GM12878 (cell line): ENCODE measurements at regions not wholly inside any gene's neighbourhood (a gene's known extent, or its start where the extent isn't known, plus 50 kb on each side); places are given as distances from the start of the nearest gene placed in this dataset.

ENCODE experiments used
- CEBPZ ChIP-seq: fragments of 150-350 bp; IDR thresholded peaks from 2 replicates; pipeline ENCODE4 v1.6.1; 2016; ENCODE audit warnings: low read depth, low read length
- CTCF ChIP-seq, 3 experiments: IDR thresholded peaks in 2 of 3; conservative IDR thresholded peaks in 1 of 3; 2 replicates each; pipeline ENCODE4 v1.5.1; 2011; ENCODE audit warnings: low read depth in 3 of 3, low read length in 3 of 3, mild to moderate bottlenecking in 3 of 3, control low read depth in 2 of 3, moderate library complexity in 2 of 3, inconsistent platforms in 1 of 3, mixed read lengths in 1 of 3; ENCODE audit not compliant: control insufficient read depth in 2 of 3, insufficient read depth in 1 of 3; ENCODE audit errors: extremely low read depth in 1 of 3
- EZH2 ChIP-seq: IDR thresholded peaks from 2 replicates; pipeline ENCODE4 v1.6.1; 2012; ENCODE audit warnings: low read depth, mild to moderate bottlenecking, control low read depth, inconsistent platforms, low read length, borderline replicate concordance; ENCODE audit not compliant: control insufficient read depth
- GABPA ChIP-seq: IDR thresholded peaks from 2 replicates; pipeline ENCODE4 v1.6.1; 2014; ENCODE audit warnings: antibody characterized with exemption, low read depth, mild to moderate bottlenecking, inconsistent platforms
- POLR2A ChIP-seq: IDR thresholded peaks from 2 replicates; pipeline ENCODE4 v1.6.1; 2011; ENCODE audit warnings: low read depth, mild to moderate bottlenecking, low read length
- POLR2AphosphoS5 ChIP-seq: IDR thresholded peaks from 2 replicates; pipeline ENCODE4 v1.6.1; 2011; ENCODE audit warnings: mild to moderate bottlenecking, low read length, inconsistent platforms
- RCOR1 ChIP-seq: conservative IDR thresholded peaks from 2 replicates; pipeline ENCODE4 v1.6.1; 2012; ENCODE audit warnings: low read depth, low read length, improper control_type of control experiment

GRCh38 chr18:76252139-76252538, 242.9 kb downstream of the ZNF516 start:
- TF ChIP-seq CTCF (IDR thresholded peaks at IDR 0.05 in 2 of 3, conservative IDR thresholded peaks at IDR 0.05 in 1 of 3; ENCODE audit: control insufficient read depth in 2 of 3, extremely low read depth in 1 of 3, insufficient read depth in 1 of 3, low read depth in 3 of 3, low read length in 3 of 3) (no peak), POLR2AphosphoS5 (no peak), POLR2A (no peak), RCOR1 (no peak), GABPA (no peak), EZH2 (no peak), CEBPZ (no peak)
